ENCODE measurements at regions not wholly inside any gene's neighbourhood (a gene's known extent, or its start where the extent isn't known, plus 50 kb on each side); places are given as distances from the start of the nearest gene placed in this dataset.

- DNase-seq: no peak
These were observed 270.8 kb downstream of the PTTG2 start for GRCh38 chr4:38230821-38231563.

DNA sequence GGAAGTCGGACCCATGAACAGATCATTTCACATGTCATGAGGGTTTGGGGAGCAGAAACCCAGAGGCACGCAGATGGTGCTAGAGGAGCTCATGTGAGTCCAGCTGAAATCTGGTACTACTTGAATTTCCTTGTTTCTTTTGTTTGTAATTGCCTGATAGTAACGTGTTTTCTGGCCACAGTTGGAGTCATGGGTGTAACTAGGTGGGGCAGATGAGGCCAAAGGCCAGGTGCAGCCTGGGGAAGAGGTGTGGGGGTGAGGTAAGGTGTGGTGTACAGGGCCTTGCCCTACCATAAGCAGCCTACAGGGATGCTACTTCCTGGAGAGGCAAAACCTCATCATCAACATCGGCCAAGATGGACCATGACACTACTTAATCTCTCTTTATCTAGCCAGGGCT lies 271.4 kb downstream of the PTTG2 start:
- no peak for DNase-seq

GRCh38 chr4:38232741-38233140 lies 272.5 kb downstream of the PTTG2 start:
- no peak for DNase-seq

DNA sequence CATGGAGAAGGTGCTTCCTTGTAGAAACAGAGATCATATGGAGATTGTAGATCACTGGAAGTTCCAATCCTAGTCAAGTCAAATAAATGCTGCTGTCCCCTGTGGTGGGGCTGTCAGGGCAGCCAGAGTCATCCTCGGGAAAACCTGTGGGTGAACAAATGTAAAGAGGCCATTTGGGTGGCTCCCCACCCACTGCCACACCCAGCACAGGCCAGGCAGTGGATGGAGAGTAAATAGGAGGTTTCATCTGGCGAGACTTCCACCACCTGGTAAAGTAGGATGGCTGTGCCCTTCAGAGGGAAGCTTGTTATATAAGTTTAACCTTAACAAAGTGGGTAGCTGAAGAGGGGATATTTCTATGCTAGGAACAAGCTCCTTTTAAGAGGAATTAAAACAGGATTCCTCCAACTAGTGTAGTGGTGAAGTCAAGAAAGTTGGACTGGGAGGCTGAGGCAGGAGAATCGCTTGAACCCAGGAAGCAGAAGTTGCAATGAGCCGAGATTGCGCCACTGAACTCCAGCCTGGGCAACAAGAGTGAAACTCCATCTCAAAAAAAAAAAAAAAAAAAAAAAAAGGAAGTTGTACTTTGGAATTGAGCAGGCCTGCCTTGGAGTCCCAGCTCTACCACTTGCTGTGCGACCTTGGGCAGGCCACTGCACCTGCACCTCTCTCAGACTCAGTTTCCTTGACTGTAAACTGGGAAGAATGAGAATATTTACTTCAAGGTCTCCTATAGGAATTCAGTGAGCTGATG lies 273.7 kb downstream of the PTTG2 start:
- no peak for DNase-seq

DNA sequence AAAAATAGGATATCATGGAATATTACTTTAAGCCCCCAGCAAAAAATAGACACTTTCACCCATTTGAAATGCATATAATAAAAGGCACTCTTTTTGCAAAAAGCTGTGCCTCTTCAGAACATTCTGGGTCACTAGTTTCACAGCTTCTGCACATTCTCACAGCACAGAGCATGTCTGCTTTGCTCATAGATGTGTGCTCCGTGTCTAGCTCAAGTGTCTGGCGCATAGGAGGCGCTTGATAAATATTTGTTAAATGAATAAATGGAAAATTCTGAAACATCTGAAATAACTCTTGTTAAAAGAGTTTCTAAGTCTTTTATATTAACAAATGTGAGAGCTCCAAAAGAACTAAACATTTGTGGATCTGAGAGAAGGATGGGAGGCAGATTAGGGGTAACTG lies 275.2 kb downstream of the PTTG2 start:
- DNase-seq: no peak

DNA sequence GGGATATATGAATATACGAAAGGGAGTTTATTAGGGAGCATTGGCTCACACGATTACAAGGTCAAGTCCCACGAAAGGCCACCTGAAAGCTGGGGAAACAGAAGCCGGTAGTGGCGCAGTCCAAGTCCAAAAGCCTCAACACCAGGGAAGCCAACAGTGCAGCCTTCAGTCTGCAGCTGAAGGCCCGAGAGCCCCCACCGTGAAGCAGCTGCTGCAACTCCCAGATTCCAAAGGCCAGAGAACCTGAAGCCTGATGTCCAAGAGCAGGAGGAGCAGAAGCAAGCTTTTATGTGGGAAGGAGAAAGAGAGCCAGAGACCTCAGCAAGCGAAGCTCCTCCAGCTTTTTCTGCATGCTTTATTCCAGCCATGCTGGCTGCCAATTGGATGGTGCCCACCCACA lies 275.8 kb downstream of the PTTG2 start:
- DNase-seq: no peak

GRCh38 chr4:38236503-38236902 lies 276.3 kb downstream of the PTTG2 start:
- no peak for DNase-seq

DNA sequence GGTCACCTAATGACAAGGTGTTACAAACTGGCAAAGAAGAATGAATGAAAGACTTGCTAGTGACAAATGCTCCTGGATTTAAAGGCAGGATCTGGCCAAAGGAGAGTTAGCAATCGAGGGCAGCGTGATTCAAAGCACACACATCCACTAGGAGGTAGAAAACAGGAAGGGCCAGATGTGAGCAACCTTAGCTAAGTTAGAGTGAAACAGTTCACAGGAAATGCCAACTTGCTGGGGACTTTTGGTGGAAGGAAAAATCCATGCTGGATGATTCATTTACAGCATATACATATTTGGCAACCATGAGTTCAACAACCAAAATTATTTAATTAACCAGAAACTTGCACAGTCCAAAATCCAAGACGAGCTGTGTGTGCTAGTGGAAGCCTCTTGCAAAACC lies 276.9 kb downstream of the PTTG2 start:
- peak; percentile 76 for DNase-seq

DNA sequence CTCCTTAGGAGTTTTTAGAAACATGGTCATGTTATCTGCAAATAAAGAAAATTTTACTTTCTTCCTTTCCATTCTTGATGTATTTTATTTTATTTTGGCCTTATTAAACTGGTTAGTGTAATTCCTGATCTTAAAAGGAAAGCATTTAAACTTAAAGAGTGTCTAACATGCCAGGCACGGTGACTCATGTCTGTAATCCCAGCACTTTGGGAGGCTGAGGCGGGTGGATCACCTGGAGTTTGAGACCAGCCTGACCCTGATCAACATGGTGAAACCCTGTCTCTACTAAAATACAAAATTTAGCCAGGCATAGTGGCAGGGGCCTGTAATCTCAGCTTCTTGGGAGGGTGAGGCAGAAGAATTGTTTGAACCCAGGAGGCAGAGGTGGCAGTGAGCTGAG lies 281.3 kb downstream of the PTTG2 start:
- DNase-seq: peak; percentile 12

DNA sequence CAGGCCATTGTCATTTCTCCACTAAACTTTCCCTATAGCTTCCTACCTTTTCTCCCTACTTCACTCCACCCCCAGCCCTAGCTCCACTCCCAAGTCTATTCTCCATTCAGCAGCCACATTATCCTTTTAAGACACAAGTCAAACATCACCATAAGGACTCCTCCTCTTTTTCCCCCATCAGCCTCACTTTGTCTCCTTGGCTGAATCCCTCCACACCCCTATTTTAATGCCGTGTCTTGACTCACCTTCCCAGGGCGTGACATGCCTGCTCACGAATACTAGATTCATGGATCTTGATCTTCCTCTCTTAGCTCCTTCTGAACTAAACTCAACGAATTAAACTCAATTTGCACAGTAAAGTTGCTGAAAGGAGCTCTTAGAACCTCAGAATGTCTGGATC lies 281.9 kb downstream of the PTTG2 start:
- no peak for DNase-seq

GRCh38 chr4:38242822-38243387 lies 282.7 kb downstream of the PTTG2 start:
- DNase-seq: no peak

GRCh38 chr4:38243388-38244053 lies 283.3 kb downstream of the PTTG2 start:
- DNase-seq: no peak

- no peak for DNase-seq
These were observed 294.6 kb downstream of the PTTG2 start for GRCh38 chr4:38254825-38255224.

DNA sequence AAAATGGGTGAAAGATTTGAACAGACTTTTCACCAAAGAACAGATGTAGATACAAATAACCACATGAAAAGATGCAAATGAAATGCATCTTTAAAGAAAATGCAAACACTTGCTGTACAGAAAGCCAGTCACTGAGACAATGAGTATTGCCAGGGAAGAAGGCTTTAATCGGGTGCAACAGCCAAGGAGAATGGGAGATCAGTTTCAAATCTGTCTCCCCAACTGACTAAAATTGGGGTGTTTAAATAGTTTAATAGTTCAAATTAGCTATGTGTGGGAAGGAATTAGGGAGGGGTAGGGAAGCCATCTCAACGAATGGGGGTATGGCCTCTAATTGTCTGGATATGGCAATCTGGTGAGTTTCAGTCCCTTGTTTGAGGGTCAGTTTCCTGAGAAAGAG lies 295.4 kb downstream of the PTTG2 start:
- no peak for DNase-seq

DNA sequence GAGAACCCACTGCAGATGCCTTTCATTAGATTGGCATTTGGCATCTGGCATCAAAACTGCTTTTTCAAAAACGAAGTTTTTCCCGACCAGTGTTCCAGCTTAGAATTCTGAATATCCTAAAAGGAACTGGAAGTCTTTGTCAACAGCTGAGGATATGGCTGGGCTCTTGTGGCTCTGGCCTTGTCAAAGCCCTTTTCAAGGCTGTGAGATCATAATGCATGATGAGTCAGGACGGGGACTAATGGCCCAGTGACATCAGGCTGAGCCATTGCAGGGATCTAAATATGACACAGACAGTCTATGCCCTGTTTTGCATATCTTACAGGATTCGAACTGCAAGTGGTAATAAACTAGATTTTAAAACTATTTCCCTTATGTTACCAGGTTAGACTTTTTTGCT lies 306.4 kb downstream of the PTTG2 start:
- DNase-seq: peak; percentile 29

DNA sequence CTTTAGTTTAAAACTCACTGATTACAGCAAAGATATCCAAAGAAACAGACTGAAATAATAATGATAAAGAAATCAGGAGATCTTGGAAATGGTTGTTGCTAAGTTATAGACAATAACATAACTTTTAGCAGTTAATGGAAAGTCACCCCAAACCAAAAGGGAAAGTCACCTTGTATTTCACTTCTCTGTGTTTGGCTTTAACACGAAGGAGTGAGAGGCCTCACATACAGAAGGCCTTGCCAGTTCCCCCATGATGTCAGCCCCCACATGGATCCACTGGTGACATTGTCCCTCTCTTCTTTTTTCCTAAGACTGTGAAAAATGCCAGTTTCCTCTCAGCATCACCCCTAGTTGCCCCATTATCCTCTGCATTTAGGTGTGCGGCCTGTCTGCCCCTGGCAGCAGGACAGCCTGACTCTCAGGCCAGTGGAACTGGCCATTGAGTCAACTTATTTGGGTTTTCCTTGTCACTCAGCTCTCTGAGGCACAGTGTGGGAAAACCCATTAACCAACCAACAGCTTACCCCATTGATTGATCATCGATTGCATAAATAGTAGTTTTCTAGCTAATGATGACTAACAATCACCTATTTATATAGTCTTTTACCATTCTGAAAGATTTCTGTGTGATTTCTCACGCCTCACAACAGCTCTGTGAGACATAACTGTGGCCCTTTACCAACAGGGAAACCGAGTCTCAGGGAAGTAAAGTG lies 308.1 kb downstream of the PTTG2 start:
- no peak for DNase-seq

DNA sequence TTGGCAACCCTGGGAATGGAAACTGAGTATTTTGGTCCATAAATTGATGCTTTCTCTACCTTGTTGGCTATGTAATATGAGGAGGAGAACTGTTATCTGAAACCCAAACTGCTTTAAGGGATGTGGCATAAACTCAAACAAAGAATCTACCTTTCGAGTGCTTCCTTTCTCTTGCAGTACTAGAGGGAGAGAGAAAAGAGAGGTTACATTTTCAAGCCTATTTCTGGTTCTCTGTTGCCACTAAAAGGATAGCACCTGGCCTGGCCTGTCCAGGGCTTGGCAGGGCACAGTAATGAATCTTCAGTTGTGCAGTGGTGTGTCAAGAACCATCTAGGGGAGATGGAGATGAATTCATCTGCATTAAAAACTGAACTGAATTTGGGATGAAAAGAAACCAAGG lies 308.6 kb downstream of the PTTG2 start:
- no peak for DNase-seq

- no peak for DNase-seq
These were observed 313.2 kb downstream of the PTTG2 start for GRCh38 chr4:38273407-38273806.

DNA sequence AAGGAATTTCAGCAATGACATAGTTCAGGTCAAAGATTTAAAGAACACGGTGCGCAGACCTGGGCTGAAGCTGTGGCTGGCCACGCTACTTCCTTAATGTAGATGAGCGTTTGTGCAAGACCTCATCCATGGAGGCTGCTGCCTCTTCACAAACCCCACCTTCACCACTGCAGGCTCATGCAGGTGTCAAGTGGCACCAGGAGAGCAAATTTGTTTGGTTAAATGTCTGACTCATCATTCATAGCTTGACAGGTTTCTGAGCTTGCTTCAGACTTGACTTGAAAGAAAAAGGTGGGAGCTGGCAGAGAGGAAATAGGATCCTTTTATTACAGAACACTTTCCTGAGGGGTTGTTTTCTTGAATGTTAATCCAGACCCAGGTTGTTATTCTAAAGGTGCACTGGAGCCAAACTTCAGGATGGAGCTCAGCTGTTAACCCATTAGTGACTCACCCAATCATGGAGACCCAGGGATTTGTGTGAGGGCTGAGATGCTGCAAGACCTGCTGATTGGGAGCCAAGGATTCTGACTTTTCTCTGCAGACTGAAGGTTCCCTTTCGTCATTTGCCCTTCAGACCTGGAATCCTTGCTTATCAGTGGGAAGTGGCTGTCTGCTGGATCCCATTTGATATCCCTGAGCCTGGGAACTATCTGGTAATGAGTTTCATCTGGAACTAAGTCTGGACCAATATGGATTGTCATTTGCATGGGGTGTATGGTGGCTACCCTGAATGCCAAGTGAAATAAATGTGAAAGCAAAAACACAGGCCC lies 315.3 kb downstream of the PTTG2 start:
- DNase-seq: no peak

GRCh38 chr4:38278255-38278654 lies 318.1 kb downstream of the PTTG2 start:
- no peak for DNase-seq

DNA sequence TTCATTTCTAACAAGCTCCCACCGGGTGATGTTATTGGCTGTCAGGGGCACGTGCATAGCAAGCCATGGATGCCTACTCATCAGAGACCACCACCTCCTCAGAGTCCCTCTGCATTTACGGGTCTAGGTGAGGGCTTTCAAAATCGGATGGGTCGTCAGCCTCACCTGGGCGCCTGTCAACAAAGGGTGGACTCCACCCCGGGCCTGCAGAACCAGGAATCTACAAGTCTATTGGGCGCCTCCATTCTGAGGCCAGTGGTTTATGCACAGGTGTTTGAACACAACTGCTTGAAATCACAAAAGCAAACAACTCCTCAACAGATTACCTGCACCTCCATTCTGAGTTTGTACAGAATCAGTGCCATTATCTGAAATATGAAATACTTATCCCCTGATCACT lies 318.9 kb downstream of the PTTG2 start:
- DNase-seq: no peak

- DNase-seq: no peak
These were observed 319.6 kb downstream of the PTTG2 start for GRCh38 chr4:38279650-38280322.

Data from fibroblast of upper back skin (primary cell).